ENCODE measurements at regions not wholly inside any gene's neighbourhood (a gene's known extent, or its start where the extent isn't known, plus 50 kb on each side); places are given as distances from the start of the nearest gene placed in this dataset.

GRCh38 chr1:166484871-166485270 is 318.1 kb upstream of the FAM78B start:
- Histone ChIP-seq H4K12ac (ENCODE audit: low read depth, low read length) (no peak overlapping the region), H2BK120ac (ENCODE audit: insufficient read depth, low read length, poor library complexity) (no peak overlapping the region), H2AK5ac (ENCODE audit: low read length) (no peak overlapping the region), H3K36me3 (ENCODE audit: control insufficient read depth in 1 of 2, insufficient read depth in 2 of 2, low read length in 2 of 2) (no peaks in the 10 kb centered on the region), H3K14ac (ENCODE audit: low read length) (no peak overlapping the region), H2BK5ac (ENCODE audit: low read depth, low read length, poor library complexity) (no peak overlapping the region), H3K23ac (ENCODE audit: low read length) (no peak overlapping the region), H3K18ac (ENCODE audit: low read length) (no peak overlapping the region), H3K4me2 (ENCODE audit: low read length) (no peak overlapping the region), H3K79me1 (ENCODE audit: low read length) (no peaks in the 10 kb centered on the region), H4K91ac (ENCODE audit: low read depth, low read length) (no peak overlapping the region), H2BK12ac (ENCODE audit: low read length) (no peak overlapping the region), H2AFZ (ENCODE audit: insufficient read depth, low read length, poor library complexity) (no peak overlapping the region), H3K27me3 (ENCODE audit: insufficient read depth, low read length) (no peaks in the 10 kb centered on the region), H3K4me3 (ENCODE audit: low read depth, low read length) (no peak overlapping the region), H3K79me2 (ENCODE audit: control insufficient read depth, insufficient read depth, low read length, poor library complexity) (no peaks in the 10 kb centered on the region), H3K4me1 (ENCODE audit: control insufficient read depth in 1 of 2, insufficient read depth in 2 of 2, low read length in 2 of 2) (no peaks in the 10 kb centered on the region), H3K27ac (ENCODE audit: low read depth, low read length) (no peak overlapping the region), H3K9ac (ENCODE audit: low read length) (no peak overlapping the region), H3K4ac (ENCODE audit: low read depth, low read length) (no peak overlapping the region), H3K9me3 (ENCODE audit: insufficient read depth, low read depth, low read length) (no peaks in the 10 kb centered on the region), H4K8ac (ENCODE audit: low read depth, low read length) (no peak overlapping the region)
- WGBS (ENCODE audit: extremely low coverage, insufficient coverage, insufficient read length): no CpG with 5 or more reads among the region's 6 CpGs
- DNase-seq: peak; percentile 58 to 82

GRCh38 chr1:166485620-166486019 is 318.8 kb upstream of the FAM78B start:
- H2BK5ac ChIP-seq (ENCODE audit: low read depth, low read length, poor library complexity): no peak overlapping the region
- H3K27ac ChIP-seq (ENCODE audit: low read depth, low read length): no peak overlapping the region
- no peaks in the 10 kb centered on the region for H3K4me1 ChIP-seq (ENCODE audit: control insufficient read depth in 1 of 2, insufficient read depth in 2 of 2, low read length in 2 of 2)
- H3K4me3 ChIP-seq (ENCODE audit: low read depth, low read length): no peak overlapping the region
- DNase-seq: peak; percentile 56 to 85
- H2AK5ac ChIP-seq (ENCODE audit: low read length): no peak overlapping the region
- no peaks in the 10 kb centered on the region for H3K27me3 ChIP-seq (ENCODE audit: insufficient read depth, low read length)
- no peak overlapping the region for H4K8ac ChIP-seq (ENCODE audit: low read depth, low read length)
- H3K18ac ChIP-seq (ENCODE audit: low read length): no peak overlapping the region
- H3K79me2 ChIP-seq (ENCODE audit: control insufficient read depth, insufficient read depth, low read length, poor library complexity): no peaks in the 10 kb centered on the region
- H3K14ac ChIP-seq (ENCODE audit: low read length): no peak overlapping the region
- H3K23ac ChIP-seq (ENCODE audit: low read length): no peak overlapping the region
- no peak overlapping the region for H2AFZ ChIP-seq (ENCODE audit: insufficient read depth, low read length, poor library complexity)
- H3K9me3 ChIP-seq (ENCODE audit: insufficient read depth, low read depth, low read length): no peaks in the 10 kb centered on the region
- WGBS (ENCODE audit: extremely low coverage, insufficient coverage, insufficient read length): no CpG with 5 or more reads among the region's 1 CpG
- H2BK12ac ChIP-seq (ENCODE audit: low read length): no peak overlapping the region
- no peak overlapping the region for H4K91ac ChIP-seq (ENCODE audit: low read depth, low read length)
- H3K4ac ChIP-seq (ENCODE audit: low read depth, low read length): no peak overlapping the region
- H3K36me3 ChIP-seq (ENCODE audit: control insufficient read depth in 1 of 2, insufficient read depth in 2 of 2, low read length in 2 of 2): no peaks in the 10 kb centered on the region
- H3K9ac ChIP-seq (ENCODE audit: low read length): no peak overlapping the region
- no peaks in the 10 kb centered on the region for H3K79me1 ChIP-seq (ENCODE audit: low read length)
- H2BK120ac ChIP-seq (ENCODE audit: insufficient read depth, low read length, poor library complexity): no peak overlapping the region
- no peak overlapping the region for H3K4me2 ChIP-seq (ENCODE audit: low read length)
- H4K12ac ChIP-seq (ENCODE audit: low read depth, low read length): no peak overlapping the region

GRCh38 chr1:166488327-166488726 is 321.5 kb upstream of the FAM78B start:
- no peaks in the 10 kb centered on the region for H3K4me1 ChIP-seq (ENCODE audit: control insufficient read depth in 1 of 2, insufficient read depth in 2 of 2, low read length in 2 of 2)
- H2BK120ac ChIP-seq (ENCODE audit: insufficient read depth, low read length, poor library complexity): no peak overlapping the region
- H3K23ac ChIP-seq (ENCODE audit: low read length): no peak overlapping the region
- H2BK12ac ChIP-seq (ENCODE audit: low read length): no peak overlapping the region
- H3K27ac ChIP-seq (ENCODE audit: low read depth, low read length): no peak overlapping the region
- no peaks in the 10 kb centered on the region for H3K79me1 ChIP-seq (ENCODE audit: low read length)
- no peak overlapping the region for H3K4ac ChIP-seq (ENCODE audit: low read depth, low read length)
- H3K9me3 ChIP-seq (ENCODE audit: insufficient read depth, low read depth, low read length): no peaks in the 10 kb centered on the region
- no peak overlapping the region for H4K91ac ChIP-seq (ENCODE audit: low read depth, low read length)
- H4K8ac ChIP-seq (ENCODE audit: low read depth, low read length): no peak overlapping the region
- H3K79me2 ChIP-seq (ENCODE audit: control insufficient read depth, insufficient read depth, low read length, poor library complexity): no peaks in the 10 kb centered on the region
- no peak overlapping the region for H2AK5ac ChIP-seq (ENCODE audit: low read length)
- no peaks in the 10 kb centered on the region for H3K36me3 ChIP-seq (ENCODE audit: control insufficient read depth in 1 of 2, insufficient read depth in 2 of 2, low read length in 2 of 2)
- no peak overlapping the region for H2BK5ac ChIP-seq (ENCODE audit: low read depth, low read length, poor library complexity)
- WGBS (ENCODE audit: extremely low coverage, insufficient coverage, insufficient read length): no CpG with 5 or more reads among the region's 2 CpGs
- no peaks in the 10 kb centered on the region for H3K27me3 ChIP-seq (ENCODE audit: insufficient read depth, low read length)
- no peak overlapping the region for H3K4me3 ChIP-seq (ENCODE audit: low read depth, low read length)
- H4K12ac ChIP-seq (ENCODE audit: low read depth, low read length): no peak overlapping the region
- H3K18ac ChIP-seq (ENCODE audit: low read length): no peak overlapping the region
- H3K14ac ChIP-seq (ENCODE audit: low read length): no peak overlapping the region
- DNase-seq: peak; percentile 23 to 50
- no peak overlapping the region for H3K9ac ChIP-seq (ENCODE audit: low read length)
- H3K4me2 ChIP-seq (ENCODE audit: low read length): no peak overlapping the region
- H2AFZ ChIP-seq (ENCODE audit: insufficient read depth, low read length, poor library complexity): no peak overlapping the region

- Histone ChIP-seq H3K4ac (ENCODE audit: low read depth, low read length) (no peak overlapping the region), H3K9ac (ENCODE audit: low read length) (no peak overlapping the region), H3K14ac (ENCODE audit: low read length) (no peak overlapping the region), H2BK12ac (ENCODE audit: low read length) (no peak overlapping the region), H2BK120ac (ENCODE audit: insufficient read depth, low read length, poor library complexity) (no peak overlapping the region), H3K27ac (ENCODE audit: low read depth, low read length) (no peak overlapping the region), H4K8ac (ENCODE audit: low read depth, low read length) (no peak overlapping the region), H4K91ac (ENCODE audit: low read depth, low read length) (no peak overlapping the region), H3K4me1 (ENCODE audit: control insufficient read depth in 1 of 2, insufficient read depth in 2 of 2, low read length in 2 of 2) (no peaks in the 10 kb centered on the region), H3K23ac (ENCODE audit: low read length) (no peak overlapping the region), H3K36me3 (ENCODE audit: control insufficient read depth in 1 of 2, insufficient read depth in 2 of 2, low read length in 2 of 2) (no peaks in the 10 kb centered on the region), H4K12ac (ENCODE audit: low read depth, low read length) (no peak overlapping the region), H3K4me2 (ENCODE audit: low read length) (no peak overlapping the region), H2AK5ac (ENCODE audit: low read length) (no peak overlapping the region), H3K79me1 (ENCODE audit: low read length) (no peaks in the 10 kb centered on the region), H2BK5ac (ENCODE audit: low read depth, low read length, poor library complexity) (no peak overlapping the region), H3K18ac (ENCODE audit: low read length) (no peak overlapping the region), H3K4me3 (ENCODE audit: low read depth, low read length) (no peak overlapping the region), H3K27me3 (ENCODE audit: insufficient read depth, low read length) (no peaks in the 10 kb centered on the region), H3K79me2 (ENCODE audit: control insufficient read depth, insufficient read depth, low read length, poor library complexity) (no peaks in the 10 kb centered on the region), H3K9me3 (ENCODE audit: insufficient read depth, low read depth, low read length) (no peaks in the 10 kb centered on the region), H2AFZ (ENCODE audit: insufficient read depth, low read length, poor library complexity) (no peak overlapping the region)
- 100% methylated on average over 1 of the region's 2 CpGs for WGBS (ENCODE audit: extremely low coverage, insufficient coverage, insufficient read length)
- DNase-seq: no peak
Observed at GRCh38 chr1:166489356-166489669, 322.5 kb upstream of the FAM78B start.

Data from trophoblast cell (in vitro differentiated cells and primary cell).